ENCODE measurements at regions not wholly inside any gene's neighbourhood (a gene's known extent, or its start where the extent isn't known, plus 50 kb on each side); places are given as distances from the start of the nearest gene placed in this dataset.

GRCh38 chr14:104503691-104504090 is 75.9 kb upstream of the C14orf180 start:
- no peak for DNase-seq (ENCODE audit: low spot score)
- Mint-ChIP-seq H3K4me3 (ENCODE audit: unreplicated experiment) (no peak overlapping the region), H3K27ac (ENCODE audit: unreplicated experiment) (no peak overlapping the region), H3K36me3 (ENCODE audit: low read depth) (no peaks in the 10 kb centered on the region), H3K4me1 (ENCODE audit: low read depth) (no peaks in the 10 kb centered on the region), H3K9me3 (ENCODE audit: low read depth) (peaks cover 26% of the 10 kb centered on the region), H3K27me3 (ENCODE audit: low read depth) (peaks cover 10% of the 10 kb centered on the region)
- no peak for TF ChIP-seq CTCF (IDR thresholded peaks at IDR 0.05)

- H3K4me3 Mint-ChIP-seq (ENCODE audit: unreplicated experiment): no peak overlapping the region
- no peak for TF ChIP-seq CTCF (IDR thresholded peaks at IDR 0.05)
- no peaks in the 10 kb centered on the region for H3K4me1 Mint-ChIP-seq (ENCODE audit: low read depth)
- H3K9me3 Mint-ChIP-seq (ENCODE audit: low read depth): peaks cover 30% of the 10 kb centered on the region
- peaks cover 5% of the 10 kb centered on the region for H3K27me3 Mint-ChIP-seq (ENCODE audit: low read depth)
- DNase-seq (ENCODE audit: low spot score): no peak
- H3K27ac Mint-ChIP-seq (ENCODE audit: unreplicated experiment): no peak overlapping the region
- H3K36me3 Mint-ChIP-seq (ENCODE audit: low read depth): no peaks in the 10 kb centered on the region
These were observed 75.3 kb upstream of the C14orf180 start for GRCh38 chr14:104504172-104504735.

- Mint-ChIP-seq H3K27ac (ENCODE audit: unreplicated experiment) (no peak overlapping the region), H3K27me3 (ENCODE audit: low read depth) (peaks cover 5% of the 10 kb centered on the region)
- DNase-seq (ENCODE audit: low spot score): no peak
These were observed 74.2 kb upstream of the C14orf180 start for GRCh38 chr14:104505085-104506074.

GRCh38 chr14:104506461-104507253 is 72.9 kb upstream of the C14orf180 start:
- peaks cover 26% of the 10 kb centered on the region for H3K9me3 Mint-ChIP-seq (ENCODE audit: low read depth)
- H3K36me3 Mint-ChIP-seq (ENCODE audit: low read depth): no peaks in the 10 kb centered on the region
- no peak overlapping the region for H3K27ac Mint-ChIP-seq (ENCODE audit: unreplicated experiment)
- DNase-seq (ENCODE audit: low spot score): no peak
- no peak overlapping the region for H3K4me3 Mint-ChIP-seq (ENCODE audit: unreplicated experiment)
- no peak for TF ChIP-seq CTCF (IDR thresholded peaks at IDR 0.05)
- no peaks in the 10 kb centered on the region for H3K4me1 Mint-ChIP-seq (ENCODE audit: low read depth)
- no peaks in the 10 kb centered on the region for H3K27me3 Mint-ChIP-seq (ENCODE audit: low read depth)

More at GRCh38 chr14:104505085-104506074, 74.2 kb upstream of the C14orf180 start:
- Mint-ChIP-seq H3K36me3 (ENCODE audit: low read depth) (no peaks in the 10 kb centered on the region), H3K4me1 (ENCODE audit: low read depth) (no peaks in the 10 kb centered on the region), H3K4me3 (ENCODE audit: unreplicated experiment) (no peak overlapping the region), H3K9me3 (ENCODE audit: low read depth) (peaks cover 30% of the 10 kb centered on the region)
- TF ChIP-seq CTCF (IDR thresholded peaks at IDR 0.05): no peak

GRCh38 chr14:104507443-104507842 is 72.1 kb upstream of the C14orf180 start:
- no peak for TF ChIP-seq CTCF (IDR thresholded peaks at IDR 0.05)
- Mint-ChIP-seq H3K27ac (ENCODE audit: unreplicated experiment) (no peak overlapping the region), H3K4me1 (ENCODE audit: low read depth) (no peaks in the 10 kb centered on the region), H3K9me3 (ENCODE audit: low read depth) (peaks cover 19% of the 10 kb centered on the region), H3K36me3 (ENCODE audit: low read depth) (no peaks in the 10 kb centered on the region), H3K27me3 (ENCODE audit: low read depth) (peaks cover 1% of the 10 kb centered on the region), H3K4me3 (ENCODE audit: unreplicated experiment) (no peak overlapping the region)
- DNase-seq (ENCODE audit: low spot score): no peak

All from chondrocyte (in vitro differentiated cells).